ENCODE measurements at regions not wholly inside any gene's neighbourhood (a gene's known extent, or its start where the extent isn't known, plus 50 kb on each side); places are given as distances from the start of the nearest gene placed in this dataset.

GRCh38 chr10:31099664-31100063, 68.0 kb upstream of the ZNF438 start:
- no peak for TF ChIP-seq CTCF (IDR thresholded peaks at IDR 0.05)
- no peak for TF ChIP-seq EP300 (IDR thresholded peaks at IDR 0.05)
